ENCODE measurements at regions not wholly inside any gene's neighbourhood (a gene's known extent, or its start where the extent isn't known, plus 50 kb on each side); places are given as distances from the start of the nearest gene placed in this dataset.

DNA sequence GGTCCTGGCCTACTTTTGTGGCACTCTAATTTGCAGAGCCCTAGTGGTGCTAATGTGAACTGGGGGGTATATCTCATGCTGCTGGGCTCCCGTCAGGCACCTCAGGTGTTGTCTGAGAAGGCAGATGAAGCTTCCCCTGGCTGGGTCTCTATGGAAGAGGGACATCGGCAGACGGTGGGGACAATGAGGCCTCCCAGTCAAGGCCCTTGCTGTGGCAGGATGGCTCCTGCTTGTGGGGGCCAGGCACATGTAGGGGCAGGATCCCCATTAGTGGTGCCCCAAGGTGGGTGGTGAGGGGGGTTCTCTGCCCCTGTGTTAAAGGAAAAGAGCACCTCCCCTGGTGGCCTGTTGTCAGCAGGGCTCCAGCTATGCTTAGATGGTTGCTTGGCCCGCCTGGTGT, 192.8 kb upstream of the S1PR3 start:
- intact Hi-C loops (cut with micrococcal nuclease), result no loop called here
- Mint-ChIP-seq H3K36me3 (ENCODE audit: insufficient read depth, unreplicated experiment) (no peaks in the 10 kb centered on the region), H3K27ac (ENCODE audit: low read depth, unreplicated experiment) (no peak overlapping the region), H3K4me1 (ENCODE audit: insufficient read depth, unreplicated experiment) (peaks cover 16% of the 10 kb centered on the region), H3K9me3 (ENCODE audit: unreplicated experiment) (no peaks in the 10 kb centered on the region), H3K4me3 (ENCODE audit: unreplicated experiment) (no peak overlapping the region), H3K27me3 (ENCODE audit: insufficient read depth, unreplicated experiment) (no peaks in the 10 kb centered on the region)
- BruUV-seq (replicated peaks), result no TSS peak
- TF ChIP-seq, protein P1, sequence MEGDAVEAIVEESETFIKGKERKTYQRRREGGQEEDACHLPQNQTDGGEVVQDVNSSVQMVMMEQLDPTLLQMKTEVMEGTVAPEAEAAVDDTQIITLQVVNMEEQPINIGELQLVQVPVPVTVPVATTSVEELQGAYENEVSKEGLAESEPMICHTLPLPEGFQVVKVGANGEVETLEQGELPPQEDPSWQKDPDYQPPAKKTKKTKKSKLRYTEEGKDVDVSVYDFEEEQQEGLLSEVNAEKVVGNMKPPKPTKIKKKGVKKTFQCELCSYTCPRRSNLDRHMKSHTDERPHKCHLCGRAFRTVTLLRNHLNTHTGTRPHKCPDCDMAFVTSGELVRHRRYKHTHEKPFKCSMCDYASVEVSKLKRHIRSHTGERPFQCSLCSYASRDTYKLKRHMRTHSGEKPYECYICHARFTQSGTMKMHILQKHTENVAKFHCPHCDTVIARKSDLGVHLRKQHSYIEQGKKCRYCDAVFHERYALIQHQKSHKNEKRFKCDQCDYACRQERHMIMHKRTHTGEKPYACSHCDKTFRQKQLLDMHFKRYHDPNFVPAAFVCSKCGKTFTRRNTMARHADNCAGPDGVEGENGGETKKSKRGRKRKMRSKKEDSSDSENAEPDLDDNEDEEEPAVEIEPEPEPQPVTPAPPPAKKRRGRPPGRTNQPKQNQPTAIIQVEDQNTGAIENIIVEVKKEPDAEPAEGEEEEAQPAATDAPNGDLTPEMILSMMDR (IDR thresholded peaks at IDR 0.05; ENCODE audit: unreplicated experiment), result no peak
- ChIA-PET POLR2A (no interaction called here), CTCF (no interaction called here)
- no peak for DNase-seq (ENCODE audit: unreplicated experiment)

DNA sequence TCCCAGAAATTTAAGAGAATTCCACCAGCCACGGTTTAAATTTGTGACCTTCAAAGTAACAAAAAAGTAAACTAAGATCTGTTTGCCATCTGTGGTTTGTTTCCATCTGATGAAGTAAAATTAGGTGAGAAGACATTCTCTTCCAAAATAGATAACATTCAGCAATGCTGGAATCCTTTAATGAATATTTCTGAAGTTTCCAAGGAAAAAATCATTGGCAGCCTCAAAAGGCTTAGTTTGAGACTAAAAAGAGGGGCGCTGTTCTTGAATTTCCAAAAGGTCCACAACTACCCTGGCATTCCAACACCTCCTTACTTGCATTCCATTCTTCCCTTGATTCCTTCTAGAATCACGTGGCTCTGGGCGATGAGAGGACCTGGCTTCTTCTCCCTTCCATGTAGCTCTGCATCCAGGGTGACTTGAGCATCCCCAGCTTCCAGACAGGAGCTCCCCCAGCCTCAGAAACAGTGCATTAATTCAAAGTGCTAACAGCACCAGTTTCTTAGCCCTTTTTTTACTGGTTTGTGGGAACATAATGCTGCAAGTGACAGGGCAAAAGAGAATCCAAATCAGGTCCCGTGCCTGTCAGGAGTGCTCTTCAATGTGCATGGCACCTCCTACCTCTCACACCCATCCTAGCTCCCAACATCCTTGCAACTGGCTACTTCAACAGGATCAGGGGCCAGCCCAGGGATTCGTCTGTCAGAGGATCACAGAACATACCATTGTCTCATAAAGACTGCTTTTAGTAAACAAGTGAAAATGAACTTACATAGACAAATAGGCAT, 191.5 kb upstream of the S1PR3 start:
- H3K4me3 Mint-ChIP-seq (ENCODE audit: unreplicated experiment), result no peak overlapping the region

DNA sequence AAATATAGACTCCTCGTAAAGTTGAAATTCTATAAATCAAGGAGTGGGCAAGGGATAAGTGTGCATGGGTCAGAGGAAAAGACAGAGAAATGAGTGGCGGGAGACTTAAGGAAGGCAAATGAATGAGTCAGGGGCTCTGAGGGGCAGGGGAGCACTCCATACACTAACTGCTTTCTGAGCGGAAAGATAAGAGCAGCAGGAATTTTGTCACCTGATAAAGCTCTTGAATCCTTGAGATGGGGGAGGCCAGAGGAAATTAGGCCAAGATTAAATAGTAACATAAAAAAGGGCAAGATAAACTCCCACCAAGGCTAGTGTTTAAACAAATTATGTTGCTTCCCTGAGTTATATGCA, 191.0 kb upstream of the S1PR3 start:
- Mint-ChIP-seq H3K4me1 (ENCODE audit: insufficient read depth, unreplicated experiment) (peaks cover 27% of the 10 kb centered on the region), H3K9me3 (ENCODE audit: unreplicated experiment) (no peaks in the 10 kb centered on the region), H3K27ac (ENCODE audit: low read depth, unreplicated experiment) (no peak overlapping the region), H3K4me3 (ENCODE audit: unreplicated experiment) (no peak overlapping the region), H3K36me3 (ENCODE audit: insufficient read depth, unreplicated experiment) (peaks cover 11% of the 10 kb centered on the region), H3K27me3 (ENCODE audit: insufficient read depth, unreplicated experiment) (no peaks in the 10 kb centered on the region)
- POLR2A ChIA-PET, result no interaction called here
- CTCF ChIA-PET, result no interaction called here
- TF ChIP-seq, protein P1 (IDR thresholded peaks at IDR 0.05; ENCODE audit: unreplicated experiment), result no peak
- no peak for DNase-seq (ENCODE audit: unreplicated experiment)
- BruUV-seq (replicated peaks), result no TSS peak
- intact Hi-C loops (cut with micrococcal nuclease), result no loop called here

More for the DNA sequence above, 191.5 kb upstream of the S1PR3 start:
- no peak for DNase-seq (ENCODE audit: unreplicated experiment)
- TF ChIP-seq, protein P1 (IDR thresholded peaks at IDR 0.05; ENCODE audit: unreplicated experiment), result no peak
- peaks cover 27% of the 10 kb centered on the region for H3K4me1 Mint-ChIP-seq (ENCODE audit: insufficient read depth, unreplicated experiment)
- CTCF ChIA-PET, result no interaction called here
- H3K27ac Mint-ChIP-seq (ENCODE audit: low read depth, unreplicated experiment), result no peak overlapping the region
- H3K9me3 Mint-ChIP-seq (ENCODE audit: unreplicated experiment), result no peaks in the 10 kb centered on the region
- H3K36me3 Mint-ChIP-seq (ENCODE audit: insufficient read depth, unreplicated experiment), result peaks cover 11% of the 10 kb centered on the region
- intact Hi-C loops (cut with micrococcal nuclease), result no loop called here
- no peaks in the 10 kb centered on the region for H3K27me3 Mint-ChIP-seq (ENCODE audit: insufficient read depth, unreplicated experiment)
- BruUV-seq (replicated peaks), result no TSS peak
- POLR2A ChIA-PET, result no interaction called here

DNA sequence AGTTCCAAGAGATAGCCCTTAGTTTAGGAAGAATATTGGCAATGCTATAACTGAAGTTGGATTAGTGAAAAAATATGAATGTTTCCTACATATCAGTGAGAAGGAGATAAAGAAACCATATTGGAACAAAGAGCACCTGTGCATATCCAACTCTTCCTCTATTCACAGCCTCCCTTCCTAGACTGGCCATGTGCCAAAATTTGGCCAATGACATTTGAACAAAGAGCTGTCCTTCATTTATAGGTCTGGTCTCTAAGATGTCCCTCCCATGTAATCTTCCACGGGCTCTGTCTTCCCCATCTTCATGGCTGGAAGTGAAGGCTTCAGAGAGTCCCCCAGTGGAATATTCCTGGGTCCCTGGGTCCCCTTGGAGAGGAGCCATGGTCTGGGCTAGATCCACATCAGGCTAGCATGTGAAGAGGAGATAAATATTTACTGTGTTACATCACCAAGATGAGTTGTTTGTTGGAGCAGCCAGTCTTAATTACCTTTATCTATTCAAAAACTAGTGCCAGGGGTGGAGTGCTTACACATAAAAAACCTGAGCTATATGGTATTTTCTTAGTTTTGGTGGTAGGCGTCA, 190.0 kb upstream of the S1PR3 start:
- TF ChIP-seq, protein P1 (IDR thresholded peaks at IDR 0.05; ENCODE audit: unreplicated experiment), result no peak
- no peaks in the 10 kb centered on the region for H3K27me3 Mint-ChIP-seq (ENCODE audit: insufficient read depth, unreplicated experiment)
- ChIA-PET CTCF (interaction anchor here (0.7 kb wide), 1 partner anchor 1379 kb away, joined by 3 read pairs; no protein-coding TSS in a partner anchor), POLR2A (interaction anchor here (0.7 to 2.1 kb wide), 3 partner anchors 10 to 56 kb away, joined by 3 to 7 read pairs (median 5); no protein-coding TSS in a partner anchor)
- peaks cover 11% of the 10 kb centered on the region for H3K36me3 Mint-ChIP-seq (ENCODE audit: insufficient read depth, unreplicated experiment)
- peaks cover 27% of the 10 kb centered on the region for H3K4me1 Mint-ChIP-seq (ENCODE audit: insufficient read depth, unreplicated experiment)
- no peak for DNase-seq (ENCODE audit: unreplicated experiment)
- no peak overlapping the region for H3K4me3 Mint-ChIP-seq (ENCODE audit: unreplicated experiment)
- H3K9me3 Mint-ChIP-seq (ENCODE audit: unreplicated experiment), result no peaks in the 10 kb centered on the region
- no peak overlapping the region for H3K27ac Mint-ChIP-seq (ENCODE audit: low read depth, unreplicated experiment)
- no TSS peak for BruUV-seq (replicated peaks)
- intact Hi-C loops (cut with micrococcal nuclease), result no loop called here
